ENCODE measurements at regions not wholly inside any gene's neighbourhood (a gene's known extent, or its start where the extent isn't known, plus 50 kb on each side); places are given as distances from the start of the nearest gene placed in this dataset.
"Not testable (repeated sequence)": the region's sequence is repeated elsewhere in the genome, so short reads cannot be mapped to it uniquely, and the experiment has no call there.

GRCh38 chr6:11931296-11932035, 80.6 kb upstream of the HIVEP1 start:
- Histone ChIP-seq H3K4me1 (ENCODE audit: insufficient read depth, low read length) (no peaks in the 10 kb centered on the region), H3K27me3 (ENCODE audit: insufficient read depth, low read length, poor library complexity, severe bottlenecking) (no peaks in the 10 kb centered on the region), H3K9me3 (ENCODE audit: low read length) (no peaks in the 10 kb centered on the region), H3K36me3 (ENCODE audit: insufficient read depth, low read length) (no peaks in the 10 kb centered on the region), H3K4me3 (ENCODE audit: low read length) (no peak overlapping the region), H3K27ac (ENCODE audit: low read depth, low read length) (peak overlapping the region; percentile 85)
- ChIA-PET CTCF (no interaction called here), POLR2A (no interaction called here)
- H3K27me3 Mint-ChIP-seq: peaks cover 0 to 2% of the 10 kb centered on the region in 2 donors
- no peak overlapping the region for H3K27ac Mint-ChIP-seq
- no peaks in the 10 kb centered on the region for H3K36me3 Mint-ChIP-seq
- no peaks in the 10 kb centered on the region for H3K4me1 Mint-ChIP-seq
- no peaks in the 10 kb centered on the region for H3K9me3 Mint-ChIP-seq
- no peak overlapping the region for H3K4me3 Mint-ChIP-seq
- DNase-seq: no peak

DNA sequence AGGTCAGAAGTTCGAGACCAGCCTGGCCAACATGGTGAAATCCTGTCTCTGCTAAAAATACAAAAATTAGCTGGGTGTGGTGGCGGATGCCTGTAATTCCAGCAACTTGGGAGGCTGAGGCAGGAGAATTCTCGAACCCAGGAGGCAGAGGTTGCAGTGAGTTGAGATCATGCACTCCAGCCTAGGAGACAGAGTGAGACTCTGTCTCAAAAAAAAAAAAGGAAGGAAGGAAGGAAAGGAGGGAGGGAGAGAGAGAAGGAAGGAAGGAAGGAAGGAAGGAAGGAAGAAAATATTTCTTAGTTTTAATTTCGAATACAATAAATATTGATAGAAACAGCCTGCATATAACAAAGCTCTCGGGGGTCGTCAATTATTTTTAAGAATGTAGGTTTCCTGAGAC, 81.3 kb upstream of the HIVEP1 start:
- H3K27me3 Mint-ChIP-seq; POLR2A ChIA-PET; H3K4me1 ChIP-seq (ENCODE audit: insufficient read depth, low read length); CTCF ChIA-PET; H3K9me3 ChIP-seq (ENCODE audit: low read length); H3K4me3 Mint-ChIP-seq; H3K9me3 Mint-ChIP-seq; H3K36me3 ChIP-seq (ENCODE audit: insufficient read depth, low read length); H3K27ac Mint-ChIP-seq; H3K4me1 Mint-ChIP-seq; H3K4me3 ChIP-seq (ENCODE audit: low read length); H3K27me3 ChIP-seq (ENCODE audit: insufficient read depth, low read length, poor library complexity, severe bottlenecking); DNase-seq; H3K36me3 Mint-ChIP-seq: not testable (repeated sequence)
- peak overlapping the region; percentile 85 for H3K27ac ChIP-seq (ENCODE audit: low read depth, low read length)

- ChIA-PET CTCF (no interaction called here), POLR2A (no interaction called here)
- H3K4me1 Mint-ChIP-seq: no peaks in the 10 kb centered on the region
- H3K36me3 Mint-ChIP-seq: no peaks in the 10 kb centered on the region
- no peak overlapping the region for H3K27ac Mint-ChIP-seq
- no peak for DNase-seq
- no peaks in the 10 kb centered on the region for H3K27me3 ChIP-seq (ENCODE audit: insufficient read depth, low read length, poor library complexity, severe bottlenecking)
- H3K9me3 ChIP-seq (ENCODE audit: low read length): no peaks in the 10 kb centered on the region
- no peak overlapping the region for H3K4me3 ChIP-seq (ENCODE audit: low read length)
- no peaks in the 10 kb centered on the region for H3K4me1 ChIP-seq (ENCODE audit: insufficient read depth, low read length)
- H3K4me3 Mint-ChIP-seq: no peak overlapping the region
- no peaks in the 10 kb centered on the region for H3K36me3 ChIP-seq (ENCODE audit: insufficient read depth, low read length)
- H3K27me3 Mint-ChIP-seq: peaks cover 2 to 6% of the 10 kb centered on the region in 2 donors
- no peaks in the 10 kb centered on the region for H3K9me3 Mint-ChIP-seq
- H3K27ac ChIP-seq (ENCODE audit: low read depth, low read length): peak overlapping the region; percentile 85
These were observed 81.9 kb upstream of the HIVEP1 start for GRCh38 chr6:11930240-11930639.

GRCh38 chr6:11929241-11929835, 82.8 kb upstream of the HIVEP1 start:
- CTCF ChIA-PET: no interaction called here

GRCh38 chr6:11926594-11927407, 85.3 kb upstream of the HIVEP1 start:
- Mint-ChIP-seq H3K27me3 (peaks cover 0 to 6% of the 10 kb centered on the region in 2 donors), H3K4me1 (no peaks in the 10 kb centered on the region), H3K9me3 (no peaks in the 10 kb centered on the region), H3K27ac (no peak overlapping the region), H3K36me3 (no peaks in the 10 kb centered on the region), H3K4me3 (no peak overlapping the region)
- Histone ChIP-seq H3K27ac (ENCODE audit: low read depth, low read length) (no peak overlapping the region), H3K4me1 (ENCODE audit: insufficient read depth, low read length) (no peaks in the 10 kb centered on the region), H3K36me3 (ENCODE audit: insufficient read depth, low read length) (no peaks in the 10 kb centered on the region), H3K9me3 (ENCODE audit: low read length) (no peaks in the 10 kb centered on the region), H3K27me3 (ENCODE audit: insufficient read depth, low read length, poor library complexity, severe bottlenecking) (no peaks in the 10 kb centered on the region), H3K4me3 (ENCODE audit: low read length) (no peak overlapping the region)
- POLR2A ChIA-PET: no interaction called here
- DNase-seq: no peak
- CTCF ChIA-PET: no interaction called here

More at GRCh38 chr6:11929241-11929835, 82.8 kb upstream of the HIVEP1 start:
- no peaks in the 10 kb centered on the region for H3K9me3 ChIP-seq (ENCODE audit: low read length)
- H3K27me3 ChIP-seq (ENCODE audit: insufficient read depth, low read length, poor library complexity, severe bottlenecking): no peaks in the 10 kb centered on the region
- no peaks in the 10 kb centered on the region for H3K36me3 Mint-ChIP-seq
- POLR2A ChIA-PET: no interaction called here
- no peak overlapping the region for H3K4me3 ChIP-seq (ENCODE audit: low read length)
- H3K36me3 ChIP-seq (ENCODE audit: insufficient read depth, low read length): no peaks in the 10 kb centered on the region
- H3K4me1 Mint-ChIP-seq: no peaks in the 10 kb centered on the region
- no peak overlapping the region for H3K27ac Mint-ChIP-seq
- no peak overlapping the region for H3K4me3 Mint-ChIP-seq
- no peak for DNase-seq
- no peaks in the 10 kb centered on the region for H3K9me3 Mint-ChIP-seq
- peaks cover 2 to 6% of the 10 kb centered on the region in 2 donors for H3K27me3 Mint-ChIP-seq
- no peak overlapping the region for H3K27ac ChIP-seq (ENCODE audit: low read depth, low read length)
- H3K4me1 ChIP-seq (ENCODE audit: insufficient read depth, low read length): no peaks in the 10 kb centered on the region

GRCh38 chr6:11925805-11926204, 86.3 kb upstream of the HIVEP1 start:
- Mint-ChIP-seq H3K9me3 (no peaks in the 10 kb centered on the region), H3K4me1 (no peaks in the 10 kb centered on the region), H3K27me3 (peaks cover 0 to 6% of the 10 kb centered on the region in 2 donors), H3K4me3 (no peak overlapping the region), H3K27ac (no peak overlapping the region), H3K36me3 (no peaks in the 10 kb centered on the region)
- H3K4me1 ChIP-seq (ENCODE audit: insufficient read depth, low read length): no peaks in the 10 kb centered on the region
- no peak overlapping the region for H3K4me3 ChIP-seq (ENCODE audit: low read length)
- H3K27me3 ChIP-seq (ENCODE audit: insufficient read depth, low read length, poor library complexity, severe bottlenecking): no peaks in the 10 kb centered on the region
- DNase-seq: no peak
- no peak overlapping the region for H3K27ac ChIP-seq (ENCODE audit: low read depth, low read length)
- no peaks in the 10 kb centered on the region for H3K36me3 ChIP-seq (ENCODE audit: insufficient read depth, low read length)
- ChIA-PET CTCF (no interaction called here), POLR2A (no interaction called here)
- no peaks in the 10 kb centered on the region for H3K9me3 ChIP-seq (ENCODE audit: low read length)

- H3K36me3 ChIP-seq (ENCODE audit: insufficient read depth, low read length): no peaks in the 10 kb centered on the region
- H3K36me3 Mint-ChIP-seq: no peaks in the 10 kb centered on the region
- H3K9me3 ChIP-seq (ENCODE audit: low read length): no peaks in the 10 kb centered on the region
- ChIA-PET CTCF (no interaction called here), POLR2A (no interaction called here)
- no peak overlapping the region for H3K4me3 Mint-ChIP-seq
- H3K27ac ChIP-seq (ENCODE audit: low read depth, low read length): no peak overlapping the region
- no peaks in the 10 kb centered on the region for H3K4me1 ChIP-seq (ENCODE audit: insufficient read depth, low read length)
- no peaks in the 10 kb centered on the region for H3K4me1 Mint-ChIP-seq
- DNase-seq: no peak
- H3K9me3 Mint-ChIP-seq: no peaks in the 10 kb centered on the region
- H3K4me3 ChIP-seq (ENCODE audit: low read length): no peak overlapping the region
- H3K27me3 Mint-ChIP-seq: peaks cover 0 to 6% of the 10 kb centered on the region in 2 donors
- no peaks in the 10 kb centered on the region for H3K27me3 ChIP-seq (ENCODE audit: insufficient read depth, low read length, poor library complexity, severe bottlenecking)
- H3K27ac Mint-ChIP-seq: no peak overlapping the region
These were observed 88.5 kb upstream of the HIVEP1 start for GRCh38 chr6:11923621-11924020.

DNA sequence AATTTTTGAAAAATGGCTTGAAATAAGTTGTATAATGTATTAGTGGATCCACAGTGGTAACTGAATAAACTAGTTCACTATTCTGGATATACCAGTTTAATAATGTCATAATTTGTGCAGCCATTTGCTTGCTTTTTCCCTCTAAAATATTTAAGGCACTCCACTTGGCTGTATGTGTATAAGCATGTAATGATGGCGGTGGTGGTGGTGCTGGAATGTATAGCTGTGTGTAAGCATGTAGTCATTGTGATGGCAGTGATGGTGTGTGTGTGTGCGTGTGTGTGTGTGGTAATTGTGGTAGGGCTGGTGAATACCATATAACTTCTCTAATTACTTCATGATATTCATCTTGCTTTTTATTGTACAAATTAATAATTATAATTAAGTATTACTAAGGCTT, 89.2 kb upstream of the HIVEP1 start:
- ChIA-PET POLR2A (no interaction called here), CTCF (no interaction called here)
- Mint-ChIP-seq H3K4me3 (no peak overlapping the region), H3K4me1 (no peaks in the 10 kb centered on the region), H3K27ac (no peak overlapping the region), H3K27me3 (peaks cover 0 to 6% of the 10 kb centered on the region in 2 donors), H3K9me3 (no peaks in the 10 kb centered on the region), H3K36me3 (no peaks in the 10 kb centered on the region)
- Histone ChIP-seq H3K27ac (ENCODE audit: low read depth, low read length) (no peak overlapping the region), H3K36me3 (ENCODE audit: insufficient read depth, low read length) (no peaks in the 10 kb centered on the region), H3K9me3 (ENCODE audit: low read length) (no peaks in the 10 kb centered on the region), H3K4me3 (ENCODE audit: low read length) (no peak overlapping the region), H3K27me3 (ENCODE audit: insufficient read depth, low read length, poor library complexity, severe bottlenecking) (no peaks in the 10 kb centered on the region), H3K4me1 (ENCODE audit: insufficient read depth, low read length) (no peaks in the 10 kb centered on the region)
- no peak for DNase-seq
